K562 (cell line): ENCODE measurements at regions not wholly inside any gene's neighbourhood (a gene's known extent, or its start where the extent isn't known, plus 50 kb on each side); places are given as distances from the start of the nearest gene placed in this dataset.

Experiments used
- AFF1 ChIP-seq, 2 experiments: fragments of 450-650 bp; IDR thresholded peaks; 2 replicates each; pipeline ENCODE4 v1.6.1; 2018; ENCODE audit warnings: mild to moderate bottlenecking in 2 of 2, low read depth in 1 of 2; ENCODE audit not compliant: partially characterized antibody in 2 of 2
- AFF4 ChIP-seq: sonication (generic); formaldehyde crosslinking; IDR thresholded peaks from 2 replicates; pipeline ENCODE4 v1.8.0; 2023; ENCODE audit warnings: mild to moderate bottlenecking, missing genetic modification reagents
- DIDO1 ChIP-seq: fragments of 450-650 bp; IDR thresholded peaks from 2 replicates; pipeline ENCODE4 v1.6.1; 2016; ENCODE audit warnings: low read depth, missing biosample characterization, missing genetic modification characterization
- HLTF ChIP-seq: fragments of 450-650 bp; IDR thresholded peaks from 2 replicates; pipeline ENCODE4 v1.6.1; 2016
- MCM5 ChIP-seq: fragments of 450-650 bp; IDR thresholded peaks from 2 replicates; pipeline ENCODE4 v1.6.1; 2016; ENCODE audit warnings: low read depth
- NFIX ChIP-seq: fragments of 250-450 bp; sonication (Bioruptor Pico); IDR thresholded peaks from 2 replicates; pipeline ENCODE4 v1.4.0; 2020; ENCODE audit warnings: low read depth, mild to moderate bottlenecking, moderate library complexity
- POLR2H ChIP-seq: IDR thresholded peaks from 2 replicates; pipeline ENCODE4 v1.6.1; 2016; ENCODE audit warnings: missing genetic modification characterization, low read depth, mild to moderate bottlenecking, control low read depth, missing compliant biosample characterization, moderate library complexity
- PTTG1 ChIP-seq: fragments of 450-650 bp; IDR thresholded peaks from 2 replicates; pipeline ENCODE4 v1.6.1; 2016; ENCODE audit warnings: low read depth, mild to moderate bottlenecking, missing genetic modification characterization, missing compliant biosample characterization
- SMAD3 ChIP-seq: fragments of 450-650 bp; formaldehyde crosslinking; conservative IDR thresholded peaks from 2 replicates; pipeline ENCODE4 v1.4.0; 2020; ENCODE audit warnings: mild to moderate bottlenecking
- ZNF175 ChIP-seq: fragments of 200-800 bp; sonication (Bioruptor generic); IDR thresholded peaks from 2 replicates; pipeline ENCODE4 v1.6.1; 2016; ENCODE audit warnings: low read depth, mild to moderate bottlenecking, missing genetic modification characterization, missing compliant biosample characterization

- no peak for TF ChIP-seq HLTF
- TF ChIP-seq NFIX (CRISPR knock-in tag) = no peak
- no peak for TF ChIP-seq AFF1 (IDR thresholded peaks at IDR 0.05; ENCODE audit: low read depth in 1 of 2, partially characterized antibody in 2 of 2)
- no peak for TF ChIP-seq ZNF175 (CRISPR knock-in tag)
- TF ChIP-seq DIDO1 = no peak
- no peak for TF ChIP-seq PTTG1
- TF ChIP-seq MCM5 = no peak
- no peak for TF ChIP-seq POLR2H (tag)
- no peak for TF ChIP-seq AFF4 (CRISPR knock-in tag)
- no peak for TF ChIP-seq SMAD3 (CRISPR knock-in tag)
Measured at GRCh38 chr2:157160111-157160510, 97.4 kb upstream of the GALNT5 start (continued).
